Prostate gland (tissue), 2 donors: ENCODE measurements at regions not wholly inside any gene's neighbourhood (a gene's known extent, or its start where the extent isn't known, plus 50 kb on each side); places are given as distances from the start of the nearest gene placed in this dataset.

Experiments used
- DNase-seq: peaks from one replicate; pipeline ENCODE4 v3.0.0-alpha.2; 2019; ENCODE audit warnings: low spot score
- H3K27ac ChIP-seq, 2 donors: fragments of 200-600 bp; sonication (generic); 2 replicates each; pipeline ENCODE4 v1.5.1; 2017 to 2019
- H3K27me3 ChIP-seq: fragments of 200-600 bp; sonication (generic); replicated peaks from 2 replicates; pipeline ENCODE4 v1.5.1; 2019; ENCODE audit not compliant: insufficient read depth
- H3K36me3 ChIP-seq, 2 donors: fragments of 200-600 bp; sonication (generic); 1 replicate in 1 of 2; 2 replicates in 1 of 2; pipeline versions ENCODE4 v1.5.1 to v1.8.1; 2017 to 2019
- H3K4me1 ChIP-seq: fragments of 200-600 bp; sonication (generic); replicated peaks from 2 replicates; pipeline ENCODE4 v1.5.1; 2019
- H3K4me3 ChIP-seq, 2 donors: fragments of 200-600 bp; sonication (generic); 2 replicates each; pipeline ENCODE4 v1.5.1; 2017 to 2019
- H3K9me3 ChIP-seq: fragments of 200-600 bp; sonication (generic); 2 replicates; pipeline ENCODE4 v1.5.1; 2017
- POLR2A ChIP-seq: fragments of 450-650 bp; IDR thresholded peaks from one replicate; pipeline ENCODE4 v1.6.1; 2016; ENCODE audit warnings: antibody characterized with exemption, mild to moderate bottlenecking
- POLR2AphosphoS5 ChIP-seq: sonication (generic); formaldehyde crosslinking; IDR thresholded peaks from one replicate; pipeline ENCODE4 v1.6.1; 2017; ENCODE audit warnings: antibody characterized with exemption
- WGBS: methylation state at CpG from one replicate; pipeline ENCODE4 v1.1.5; 2018; 5-methylcytosine and 5-hydroxymethylcytosine counted together
- intact Hi-C: fragments of 100-400 bp; cut with DNase I; formaldehyde crosslinking; loops from one replicate; pipeline ENCODE4 v1.14.2; 2022
- TF ChIP-seq, protein P1 (sequence below), 4 experiments: fragments of 200-600 bp in 2 of 4; fragments of 450-650 bp in 2 of 4; sonication (generic) in 2 of 4; IDR thresholded peaks; 1 replicate in 3 of 4; 2 replicates in 1 of 4; pipeline ENCODE4 v1.5.1; 2016 to 2019; ENCODE audit warnings: antibody characterized with exemption in 4 of 4, mild to moderate bottlenecking in 2 of 4, moderate library complexity in 2 of 4

DNA sequence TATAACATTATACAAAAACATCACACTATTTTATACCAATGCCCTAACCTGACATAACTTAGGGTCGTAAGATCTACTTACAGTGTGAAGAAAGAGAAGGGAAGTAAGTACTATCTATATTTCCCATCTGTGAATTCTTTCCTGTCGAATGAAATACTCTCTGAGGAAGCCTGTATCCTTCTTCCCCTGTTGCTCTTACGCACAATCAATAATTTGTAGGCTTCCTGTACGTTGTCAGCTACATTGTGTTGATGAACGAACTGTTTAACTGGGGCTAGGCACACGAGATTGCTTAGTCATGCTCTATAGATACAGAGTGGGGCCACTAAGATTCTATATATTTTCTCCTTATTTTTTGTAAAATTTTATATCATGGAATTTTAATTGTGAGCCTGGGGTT is 1125.0 kb upstream of the CELF4 start:
- no peak overlapping the region for H3K27ac ChIP-seq
- intact Hi-C loops, result no loop called here

DNA sequence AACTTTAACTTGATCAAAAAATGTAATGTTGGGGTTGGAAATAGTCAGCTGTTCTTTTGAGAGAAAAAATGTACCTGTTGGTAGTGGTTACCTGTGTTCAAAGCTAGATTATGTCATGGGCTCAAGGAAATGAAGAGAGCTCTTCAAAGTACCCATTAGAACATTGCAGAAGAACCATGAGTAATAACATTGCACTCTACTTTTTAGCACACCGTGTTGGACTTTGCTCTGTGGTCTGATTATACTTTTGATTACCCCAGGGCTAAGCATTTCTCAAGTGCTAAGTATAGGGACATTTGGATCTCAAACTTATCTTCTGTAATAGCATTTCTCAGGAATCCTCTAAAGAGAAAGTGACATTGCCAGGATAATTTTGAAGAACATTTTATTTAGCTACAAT is 1122.8 kb upstream of the CELF4 start:
- no peak for DNase-seq
- 85% methylated on average over 1 of the region's 1 CpG for WGBS
- intact Hi-C loops, result no loop called here
- no peaks in the 10 kb centered on the region for H3K36me3 ChIP-seq
- TF ChIP-seq, protein P1, sequence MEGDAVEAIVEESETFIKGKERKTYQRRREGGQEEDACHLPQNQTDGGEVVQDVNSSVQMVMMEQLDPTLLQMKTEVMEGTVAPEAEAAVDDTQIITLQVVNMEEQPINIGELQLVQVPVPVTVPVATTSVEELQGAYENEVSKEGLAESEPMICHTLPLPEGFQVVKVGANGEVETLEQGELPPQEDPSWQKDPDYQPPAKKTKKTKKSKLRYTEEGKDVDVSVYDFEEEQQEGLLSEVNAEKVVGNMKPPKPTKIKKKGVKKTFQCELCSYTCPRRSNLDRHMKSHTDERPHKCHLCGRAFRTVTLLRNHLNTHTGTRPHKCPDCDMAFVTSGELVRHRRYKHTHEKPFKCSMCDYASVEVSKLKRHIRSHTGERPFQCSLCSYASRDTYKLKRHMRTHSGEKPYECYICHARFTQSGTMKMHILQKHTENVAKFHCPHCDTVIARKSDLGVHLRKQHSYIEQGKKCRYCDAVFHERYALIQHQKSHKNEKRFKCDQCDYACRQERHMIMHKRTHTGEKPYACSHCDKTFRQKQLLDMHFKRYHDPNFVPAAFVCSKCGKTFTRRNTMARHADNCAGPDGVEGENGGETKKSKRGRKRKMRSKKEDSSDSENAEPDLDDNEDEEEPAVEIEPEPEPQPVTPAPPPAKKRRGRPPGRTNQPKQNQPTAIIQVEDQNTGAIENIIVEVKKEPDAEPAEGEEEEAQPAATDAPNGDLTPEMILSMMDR (IDR thresholded peaks at IDR 0.05), result no peak
- no peak for TF ChIP-seq POLR2A
- TF ChIP-seq POLR2AphosphoS5, result no peak
- H3K4me3 ChIP-seq, result no peak overlapping the region
- no peaks in the 10 kb centered on the region for H3K9me3 ChIP-seq
- no peak overlapping the region for H3K27ac ChIP-seq
- H3K27me3 ChIP-seq, result no peaks in the 10 kb centered on the region
- no peaks in the 10 kb centered on the region for H3K4me1 ChIP-seq

More for the DNA sequence above, 1125.0 kb upstream of the CELF4 start:
- no peaks in the 10 kb centered on the region for H3K4me1 ChIP-seq
- WGBS, result 72% methylated on average over 6 of the region's 6 CpGs
- no peak for TF ChIP-seq POLR2AphosphoS5
- TF ChIP-seq, protein P1 (IDR thresholded peaks at IDR 0.05), result no peak
- TF ChIP-seq POLR2A, result no peak
- no peak overlapping the region for H3K4me3 ChIP-seq
- no peaks in the 10 kb centered on the region for H3K9me3 ChIP-seq
- no peaks in the 10 kb centered on the region for H3K27me3 ChIP-seq
- DNase-seq, result no peak
- no peaks in the 10 kb centered on the region for H3K36me3 ChIP-seq

DNA sequence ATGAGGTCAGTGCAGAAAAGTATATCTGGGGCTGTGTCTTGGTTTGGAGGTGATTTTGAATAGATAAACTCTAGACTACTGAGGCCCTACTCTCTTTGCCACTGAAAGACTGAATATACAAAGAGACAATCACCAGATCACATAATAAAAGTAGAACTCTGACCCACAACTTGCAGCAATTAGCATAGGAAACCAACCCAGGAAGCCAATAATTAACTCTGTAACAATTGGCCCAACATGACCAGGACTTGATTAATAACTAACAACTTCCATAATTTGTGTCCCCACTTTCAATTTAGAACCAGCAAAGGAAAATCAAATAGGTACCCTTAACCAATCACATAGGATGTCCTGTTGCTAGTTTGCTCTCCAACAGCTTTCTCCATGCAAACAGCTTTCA is 1104.9 kb upstream of the CELF4 start:
- H3K27ac ChIP-seq, result no peak overlapping the region
- H3K36me3 ChIP-seq, result no peaks in the 10 kb centered on the region
- H3K4me3 ChIP-seq, result no peak overlapping the region
- no peaks in the 10 kb centered on the region for H3K9me3 ChIP-seq
- intact Hi-C loops, result no loop called here
- no peaks in the 10 kb centered on the region for H3K27me3 ChIP-seq
- TF ChIP-seq POLR2A (no peak), POLR2AphosphoS5 (no peak)
- TF ChIP-seq, protein P1 (IDR thresholded peaks at IDR 0.05), result no peak
- no peaks in the 10 kb centered on the region for H3K4me1 ChIP-seq
- no peak for DNase-seq

DNA sequence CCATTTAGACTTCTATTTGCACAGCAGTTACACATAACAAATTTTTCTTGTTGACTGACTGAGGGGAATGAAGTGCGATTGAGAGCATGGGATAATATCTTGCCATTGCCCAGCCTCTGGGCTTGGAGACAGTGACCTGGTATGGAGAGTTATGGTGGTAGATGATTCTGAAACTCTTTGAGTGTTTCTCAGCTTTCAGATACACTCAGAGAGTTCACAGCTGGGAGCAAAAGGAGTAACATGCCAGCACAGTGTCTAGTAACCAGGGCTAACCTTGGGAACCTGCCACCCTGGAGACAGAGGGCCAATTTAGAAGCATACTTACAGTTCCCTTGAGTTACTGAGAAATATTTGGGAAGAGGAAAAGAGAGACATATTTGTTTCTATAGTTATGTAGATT is 1099.3 kb upstream of the CELF4 start:
- WGBS, result 52% methylated on average over 1 of the region's 1 CpG
- intact Hi-C loops, result no loop called here
- no peak for TF ChIP-seq POLR2A
- TF ChIP-seq POLR2AphosphoS5, result no peak
- TF ChIP-seq, protein P1 (IDR thresholded peaks at IDR 0.05), result no peak
- DNase-seq, result no peak
- Histone ChIP-seq H3K9me3 (no peaks in the 10 kb centered on the region), H3K4me1 (no peaks in the 10 kb centered on the region), H3K27me3 (no peaks in the 10 kb centered on the region), H3K36me3 (no peaks in the 10 kb centered on the region), H3K4me3 (no peak overlapping the region), H3K27ac (no peak overlapping the region)

DNA sequence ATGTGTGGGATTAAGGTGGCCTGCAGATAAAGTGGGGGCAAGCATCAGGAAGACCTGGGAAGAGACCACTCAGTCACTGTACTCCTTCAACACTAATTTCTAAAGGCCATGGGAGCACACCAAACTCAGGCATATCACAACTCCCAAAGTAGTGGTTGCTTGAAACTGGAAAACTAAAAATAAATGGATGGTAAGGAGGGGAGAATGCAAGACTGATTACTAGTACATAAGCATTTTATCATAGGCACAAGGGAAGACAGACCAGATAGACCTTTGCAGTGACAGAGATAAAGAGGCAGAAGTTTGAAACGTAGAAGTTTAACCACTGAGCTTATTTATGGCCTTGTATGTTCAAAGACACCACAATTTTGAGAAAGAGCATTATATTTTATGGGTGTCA is 1098.1 kb upstream of the CELF4 start:
- H3K27me3 ChIP-seq, result no peaks in the 10 kb centered on the region
- WGBS, result 71% methylated on average over 1 of the region's 1 CpG
- intact Hi-C loops, result no loop called here
- H3K4me1 ChIP-seq, result no peaks in the 10 kb centered on the region
- DNase-seq, result no peak
- TF ChIP-seq POLR2AphosphoS5 (no peak), POLR2A (no peak)
- TF ChIP-seq, protein P1 (IDR thresholded peaks at IDR 0.05), result no peak
- no peak overlapping the region for H3K27ac ChIP-seq
- no peaks in the 10 kb centered on the region for H3K36me3 ChIP-seq
- H3K4me3 ChIP-seq, result no peak overlapping the region
- no peaks in the 10 kb centered on the region for H3K9me3 ChIP-seq
